GM21360 (cell line): ENCODE measurements at regions not wholly inside any gene's neighbourhood (a gene's known extent, or its start where the extent isn't known, plus 50 kb on each side); places are given as distances from the start of the nearest gene placed in this dataset.
A peak's percentile ranks its signal among the peaks of the same experiment; 100 is the strongest.
"Not testable (repeated sequence)": the region's sequence is repeated elsewhere in the genome, so short reads cannot be mapped to it uniquely, and the experiment has no call there.

Source experiments
- ATAC-seq: cut with Tn5 transposase; IDR thresholded peaks from one replicate; pipeline ENCODE4 v1.9.1; 2021; ENCODE audit warnings: mild to moderate bottlenecking, moderate library complexity; ENCODE audit not compliant: unreplicated experiment

DNA sequence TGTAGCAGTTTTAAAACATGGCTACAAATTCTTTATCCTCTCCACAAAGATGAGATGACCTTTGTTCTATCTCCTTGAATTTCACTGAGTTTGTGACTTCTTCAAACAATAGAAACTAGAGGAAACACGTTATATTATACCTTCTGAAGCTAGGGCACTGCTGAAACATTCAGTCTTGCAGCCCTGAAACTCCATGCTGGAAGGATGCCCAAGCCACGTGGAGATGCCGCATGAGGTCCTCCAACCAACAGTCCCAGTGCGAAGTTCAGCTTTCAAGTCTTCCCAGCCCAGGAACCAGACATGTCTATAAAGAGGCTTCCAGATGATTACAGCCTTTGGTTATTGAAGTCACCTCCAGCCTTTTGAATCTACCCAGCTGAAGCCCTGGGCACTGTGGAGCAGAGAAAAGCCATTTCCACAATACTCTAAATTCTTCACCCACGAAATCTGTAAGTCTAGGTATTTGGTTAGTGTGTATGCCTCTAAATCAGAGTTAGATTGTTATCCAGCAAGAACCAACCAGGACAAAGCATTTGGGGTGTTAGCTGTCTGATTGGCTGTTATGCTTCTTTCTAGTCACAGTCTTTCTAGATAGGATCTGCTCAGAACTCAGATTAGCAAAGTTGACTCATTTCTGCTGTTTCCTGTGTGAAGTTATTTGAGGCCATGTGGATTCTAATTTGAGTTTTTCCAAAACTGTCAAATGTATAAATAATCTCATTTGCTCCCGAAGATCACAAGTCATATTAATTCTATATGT, 186.5 kb upstream of the TMEM72 start:
- ATAC-seq: no peak

DNA sequence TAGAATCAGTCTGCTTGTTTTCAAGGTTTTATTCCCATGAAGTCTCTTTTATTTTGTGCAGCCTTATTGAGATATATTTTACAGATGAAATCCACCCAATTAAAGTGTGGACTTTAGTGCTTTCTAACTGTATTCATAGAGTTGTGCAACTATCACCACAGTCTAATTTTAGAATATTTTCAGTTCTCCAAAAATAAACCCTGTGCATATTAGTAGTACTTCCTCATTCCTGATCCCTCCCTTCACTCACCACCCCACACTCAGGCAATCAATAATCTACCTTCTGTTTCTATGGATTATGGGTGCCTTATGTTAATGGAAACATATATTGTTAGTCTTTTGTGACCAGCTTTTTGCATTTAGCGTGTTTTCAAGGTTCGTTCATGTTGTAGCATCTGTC, 185.7 kb upstream of the TMEM72 start:
- peak; percentile 85 for ATAC-seq

DNA sequence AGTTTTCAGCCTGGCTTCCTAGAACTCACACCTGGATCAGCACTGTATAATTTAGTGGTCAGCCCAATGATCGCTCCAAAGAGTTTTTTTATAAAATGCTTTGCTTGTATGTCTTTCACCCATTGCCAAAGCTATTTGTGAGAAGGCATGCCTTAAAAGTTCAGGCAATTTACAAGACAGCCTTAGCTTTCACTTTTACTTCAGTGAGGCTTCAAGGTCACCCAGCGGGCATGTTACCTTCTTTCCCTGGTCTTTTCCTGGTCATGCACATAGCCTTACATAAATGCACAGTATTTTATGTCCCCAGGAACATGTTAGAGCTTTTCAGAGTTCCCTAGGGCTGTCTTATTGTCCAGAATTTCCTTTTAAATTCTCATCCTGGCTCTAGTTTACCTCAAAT, 179.9 kb upstream of the TMEM72 start:
- no peak for ATAC-seq

GRCh38 chr10:44733501-44734488, 177.3 kb upstream of the TMEM72 start:
- ATAC-seq: no peak

- no peak for ATAC-seq
These were observed 168.9 kb upstream of the TMEM72 start for GRCh38 chr10:44742248-44742647.

GRCh38 chr10:44743535-44743934, 167.6 kb upstream of the TMEM72 start:
- no peak for ATAC-seq

GRCh38 chr10:44745920-44746319, 165.2 kb upstream of the TMEM72 start:
- ATAC-seq: no peak

DNA sequence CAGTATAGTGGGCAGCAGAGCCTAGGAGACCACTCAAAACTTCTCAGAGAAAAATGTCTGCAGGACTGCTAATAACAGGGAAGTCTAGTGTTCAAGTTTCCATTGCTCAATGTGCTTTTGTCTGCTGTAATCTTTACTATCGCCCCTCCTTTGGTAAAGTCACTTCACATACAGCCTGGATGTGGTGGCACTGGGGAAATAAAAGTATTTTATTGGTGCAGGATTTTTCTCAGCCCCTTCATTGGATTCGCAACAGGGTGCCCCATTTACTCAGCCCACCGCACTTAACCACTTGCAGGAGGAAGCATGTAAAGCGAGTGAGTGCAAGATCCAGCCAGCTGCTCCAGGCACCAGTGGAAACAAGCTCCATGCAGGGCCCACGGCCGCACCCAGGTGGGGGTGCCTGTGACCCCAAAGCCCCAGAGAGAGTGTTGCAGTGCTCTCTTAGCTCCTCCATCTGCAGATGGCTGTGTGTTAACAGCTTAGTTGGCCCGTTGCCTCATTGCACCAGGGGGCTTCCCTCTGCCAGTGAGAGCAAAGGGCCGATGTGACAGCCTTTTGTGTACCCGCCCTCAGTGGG, 163.5 kb upstream of the TMEM72 start:
- ATAC-seq: no peak

- ATAC-seq: no peak
These were observed 162.0 kb upstream of the TMEM72 start for GRCh38 chr10:44749151-44749550.

- ATAC-seq: no peak
These were observed 158.4 kb upstream of the TMEM72 start for GRCh38 chr10:44752451-44753441.

DNA sequence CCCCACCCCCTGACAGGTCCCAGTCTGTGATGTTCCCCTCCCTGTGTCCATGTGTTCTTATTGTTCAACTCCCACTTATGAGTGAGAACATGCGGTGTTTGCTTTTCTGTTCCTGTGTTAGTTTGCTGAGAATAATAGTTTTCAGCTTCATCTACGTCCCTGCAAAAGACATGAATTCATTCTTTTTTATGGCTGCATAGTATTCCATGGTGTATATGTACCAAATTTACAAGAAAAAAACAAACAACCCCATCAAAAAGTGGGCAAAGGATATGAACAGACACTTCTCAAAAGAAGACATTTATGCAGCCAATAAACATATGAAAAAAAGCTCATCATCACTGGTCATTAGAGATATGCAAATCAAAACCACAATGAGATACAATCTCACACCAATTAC, 156.8 kb upstream of the TMEM72 start:
- not testable (repeated sequence) for ATAC-seq

- ATAC-seq: no peak
These were observed 155.7 kb upstream of the TMEM72 start for GRCh38 chr10:44755481-44755880.

- no peak for ATAC-seq
These were observed 154.9 kb upstream of the TMEM72 start for GRCh38 chr10:44756216-44756615.

DNA sequence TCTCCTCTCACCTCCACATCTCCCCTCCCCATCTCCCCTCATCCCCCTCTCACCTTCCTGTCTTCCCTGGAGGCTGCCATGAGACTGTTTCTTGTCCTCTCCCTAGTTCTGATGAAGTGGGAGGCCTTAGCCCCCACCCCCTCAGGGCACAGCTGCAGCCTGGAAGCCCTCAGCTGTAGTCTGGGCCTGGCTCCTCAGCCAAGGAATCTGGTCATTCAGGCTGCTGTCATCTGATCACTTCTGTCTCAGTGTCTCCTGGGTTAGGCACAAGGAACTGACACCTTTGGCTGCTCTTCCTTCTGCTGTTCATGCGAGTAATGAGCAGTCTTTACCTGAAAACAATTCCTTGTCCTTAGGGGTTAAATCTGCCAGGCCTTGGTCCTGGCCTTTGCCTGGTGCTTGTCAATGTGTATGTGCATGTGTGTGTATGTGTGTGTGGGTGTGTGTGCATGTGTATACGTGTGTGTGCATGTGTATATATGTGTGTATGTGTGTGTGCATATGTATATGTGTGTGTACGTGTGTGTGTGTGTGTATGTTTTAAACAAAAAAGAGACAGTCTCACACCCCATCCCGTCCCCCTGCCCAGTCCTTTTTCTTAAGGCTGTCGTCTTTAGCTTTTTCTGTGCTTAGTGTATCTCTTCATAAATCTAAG, 153.5 kb upstream of the TMEM72 start:
- no peak for ATAC-seq

- no peak for ATAC-seq
These were observed 152.0 kb upstream of the TMEM72 start for GRCh38 chr10:44759122-44759521.

GRCh38 chr10:44760513-44760912, 150.6 kb upstream of the TMEM72 start:
- ATAC-seq: no peak

DNA sequence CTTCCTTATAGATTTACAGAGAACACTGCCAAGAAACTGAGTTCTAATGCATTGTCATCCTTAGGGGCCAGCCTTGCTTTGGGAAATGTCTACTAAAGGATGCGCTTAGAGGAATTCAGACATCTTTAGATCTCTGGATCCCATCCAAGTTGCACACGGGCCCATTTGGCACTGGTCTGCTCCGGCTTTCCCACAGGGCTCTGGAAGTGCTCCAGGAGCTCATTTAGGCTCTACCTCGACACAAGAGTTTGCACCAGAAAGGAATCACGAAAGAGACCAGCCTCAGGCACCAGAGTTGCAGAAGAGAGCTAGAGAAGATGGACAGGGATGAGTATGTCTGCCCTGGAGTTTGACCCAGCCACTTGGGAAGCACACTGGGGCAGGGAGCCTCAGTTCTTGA, 150.1 kb upstream of the TMEM72 start:
- no peak for ATAC-seq

- no peak for ATAC-seq
These were observed 147.8 kb upstream of the TMEM72 start for GRCh38 chr10:44763331-44763730.

DNA sequence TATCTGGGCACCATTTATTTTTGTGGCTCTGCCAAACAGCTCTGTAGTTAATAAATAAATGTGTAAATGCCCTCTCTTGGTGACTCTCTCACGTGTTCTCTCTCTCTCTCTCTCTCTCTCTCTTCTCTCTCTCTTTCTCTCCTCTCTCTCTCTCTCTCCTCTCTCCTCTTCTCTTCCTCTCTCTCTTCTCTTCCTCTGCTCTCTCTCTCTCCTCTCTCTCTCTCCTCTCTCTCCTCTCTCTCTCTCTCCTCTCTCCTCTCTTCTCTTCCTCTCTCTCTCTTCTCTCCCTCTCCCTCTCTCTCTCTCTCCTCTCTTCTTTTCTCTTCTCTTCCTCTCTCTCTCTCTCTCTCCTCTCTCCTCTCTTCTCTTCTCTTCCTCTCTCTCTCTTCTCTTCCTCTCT, 145.8 kb upstream of the TMEM72 start:
- no peak for ATAC-seq

DNA sequence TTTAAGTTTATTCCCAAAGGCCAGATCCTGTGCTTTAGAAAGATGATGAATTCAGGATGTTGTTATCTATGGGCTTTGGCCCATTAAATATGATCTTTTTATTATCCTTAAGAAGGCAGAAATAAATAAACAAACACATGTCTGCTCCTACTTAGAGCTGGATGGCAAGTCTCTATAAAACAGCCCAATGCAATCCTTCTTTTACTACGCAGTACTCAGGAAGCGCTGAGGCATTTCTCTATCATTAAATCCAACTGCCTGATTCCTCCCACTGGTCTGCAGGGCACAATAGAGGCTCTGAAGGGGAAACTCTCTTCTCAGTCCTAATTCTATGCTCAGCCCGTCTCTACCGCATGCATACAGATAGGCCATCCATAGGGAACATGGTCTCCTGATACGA, 144.5 kb upstream of the TMEM72 start:
- no peak for ATAC-seq
